SW 1271 (cell line): ENCODE measurements at regions not wholly inside any gene's neighbourhood (a gene's known extent, or its start where the extent isn't known, plus 50 kb on each side); places are given as distances from the start of the nearest gene placed in this dataset.

Experiments
- DNase-seq, 2 experiments: peaks; one replicate each; lab custom pipeline; 2025; lab: John Stamatoyannopoulos, UW

DNA sequence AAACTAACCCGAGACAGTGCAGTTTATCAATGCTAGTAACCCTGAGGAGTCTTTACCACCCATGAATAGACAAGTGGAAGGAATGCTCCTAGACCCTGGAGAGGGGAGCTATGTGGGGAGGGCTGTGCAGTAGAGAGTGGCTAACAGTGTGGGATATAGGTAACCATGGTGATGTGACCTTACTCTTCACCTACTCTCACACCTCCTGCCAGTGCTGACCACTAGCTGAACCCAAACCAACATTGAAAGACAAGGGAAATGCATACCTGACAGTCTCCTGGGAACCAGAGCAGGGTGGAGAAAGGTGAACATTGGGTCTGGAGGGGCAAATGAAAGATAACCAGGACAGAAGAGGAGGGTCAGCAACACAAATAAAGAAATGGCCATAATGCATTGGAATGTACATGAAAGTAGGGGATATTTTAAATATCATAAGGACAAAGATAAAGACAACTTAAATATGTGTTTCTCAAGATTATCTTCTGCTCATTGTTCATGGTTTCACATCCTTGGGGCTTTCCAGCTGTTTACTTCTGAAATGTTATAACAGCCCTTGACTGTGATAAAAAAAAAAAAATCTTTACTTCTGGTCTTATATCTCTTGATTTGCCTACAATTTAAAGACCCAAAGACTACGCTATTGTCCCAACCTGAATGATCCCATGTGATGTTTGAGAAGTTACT is 983.3 kb upstream of the TENM4 start:
- DNase-seq, result no peak

GRCh38 chr11:80420374-80420773 is 979.5 kb upstream of the TENM4 start:
- no peak for DNase-seq

DNA sequence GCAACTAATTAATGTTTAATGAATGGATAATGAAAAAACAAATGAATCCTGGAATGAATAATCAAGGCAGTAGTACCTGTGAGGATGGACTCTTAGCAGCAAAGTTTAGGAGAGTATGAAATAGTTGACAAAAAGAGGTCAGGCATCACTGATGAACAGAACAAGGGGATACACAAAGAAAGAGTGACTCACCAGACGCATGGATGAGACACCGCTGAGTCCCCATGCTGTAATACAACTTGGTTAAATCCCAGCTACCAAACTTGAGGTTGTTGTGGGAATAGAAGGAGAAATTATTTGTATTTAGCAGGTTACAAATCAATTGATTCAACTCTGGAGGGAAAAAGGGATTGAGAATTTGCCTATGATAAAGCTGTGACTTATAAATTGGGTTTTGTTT is 976.9 kb upstream of the TENM4 start:
- no peak for DNase-seq

- DNase-seq, result no peak
These were observed 974.8 kb upstream of the TENM4 start for GRCh38 chr11:80415580-80415979.

DNA sequence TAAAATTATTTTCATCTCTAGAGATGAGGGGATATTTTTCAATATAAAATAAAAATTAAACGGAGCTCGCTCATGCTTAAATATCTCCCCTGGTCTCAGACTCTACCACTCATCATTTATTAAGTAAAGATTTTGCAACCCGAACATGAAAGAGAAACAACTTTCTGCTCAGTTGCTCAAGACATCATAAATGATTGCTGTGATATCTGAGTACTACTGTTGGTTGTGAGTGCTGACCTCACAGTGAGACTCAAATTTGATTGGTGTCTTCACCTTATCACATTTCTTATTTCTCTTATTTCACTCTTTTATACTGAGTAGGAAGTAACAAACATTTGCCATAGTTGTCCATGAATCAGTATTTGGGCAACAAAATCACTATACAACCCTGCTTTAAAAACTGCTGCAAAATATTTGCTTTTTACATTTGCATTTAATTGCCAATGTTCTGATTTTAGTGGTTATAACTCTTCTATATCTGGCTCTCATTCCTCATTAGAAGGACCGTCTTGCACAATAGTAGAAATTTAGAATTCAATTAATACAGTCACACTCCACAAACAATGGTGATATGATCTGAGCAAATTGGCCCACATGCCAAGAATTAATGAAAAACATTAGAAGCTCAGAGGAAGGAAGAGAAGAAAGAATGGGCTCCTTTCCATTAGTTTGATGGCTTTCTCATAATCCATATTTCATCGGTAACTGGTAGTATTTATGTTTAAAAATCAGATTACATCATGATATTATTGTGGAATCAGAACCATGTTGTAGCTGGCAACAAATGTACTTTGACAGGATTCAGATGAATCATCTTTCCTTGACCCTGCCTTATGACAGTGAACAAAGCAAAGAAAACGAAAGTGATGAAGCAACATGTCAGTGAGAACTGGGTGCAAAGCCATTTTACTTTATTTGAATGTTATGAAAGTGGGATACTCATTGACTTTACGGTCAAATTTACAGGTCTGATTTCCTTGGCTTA is 973.6 kb upstream of the TENM4 start:
- no peak for DNase-seq

GRCh38 chr11:80412604-80413003 is 971.8 kb upstream of the TENM4 start:
- DNase-seq, result no peak

- no peak for DNase-seq
These were observed 952.4 kb upstream of the TENM4 start for GRCh38 chr11:80393210-80393609.

DNA sequence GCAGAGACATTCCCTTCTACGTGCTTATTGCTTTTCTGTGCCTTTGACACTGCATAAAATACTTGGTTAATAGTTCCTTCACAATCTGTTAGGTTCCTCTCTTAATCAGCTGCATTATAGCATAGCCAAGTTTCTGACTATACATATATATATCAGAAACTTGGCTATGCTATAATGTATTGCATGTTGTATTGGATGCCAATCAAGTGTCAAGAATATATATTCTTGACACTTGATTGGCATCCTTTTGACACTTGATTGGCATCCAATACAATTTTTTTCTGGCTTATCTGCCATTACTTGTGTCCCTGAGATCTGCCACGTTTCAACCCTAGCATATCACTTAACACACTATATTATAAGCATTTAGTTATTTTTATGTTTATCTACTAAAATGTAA is 949.7 kb upstream of the TENM4 start:
- no peak for DNase-seq

DNA sequence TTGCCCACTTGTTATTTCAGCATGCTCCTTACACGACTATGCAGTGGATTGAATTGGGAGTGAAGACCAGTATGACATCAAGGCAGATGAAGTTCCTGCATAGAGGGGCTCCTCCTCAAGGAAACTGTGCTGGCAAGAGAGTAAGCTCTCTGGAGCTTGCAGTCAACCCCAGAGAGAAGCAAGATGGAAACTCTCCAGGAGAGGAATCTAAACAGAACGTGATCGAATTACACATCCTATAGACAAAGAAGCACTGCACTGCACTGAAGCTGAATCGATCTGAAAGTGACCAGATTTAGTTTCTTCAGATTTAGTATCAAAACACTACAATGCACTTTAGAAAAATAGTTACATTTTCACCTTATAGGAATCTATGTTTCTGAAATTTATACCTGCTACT is 947.7 kb upstream of the TENM4 start:
- DNase-seq, result no peak

GRCh38 chr11:80388130-80388529 is 947.3 kb upstream of the TENM4 start:
- no peak for DNase-seq

DNA sequence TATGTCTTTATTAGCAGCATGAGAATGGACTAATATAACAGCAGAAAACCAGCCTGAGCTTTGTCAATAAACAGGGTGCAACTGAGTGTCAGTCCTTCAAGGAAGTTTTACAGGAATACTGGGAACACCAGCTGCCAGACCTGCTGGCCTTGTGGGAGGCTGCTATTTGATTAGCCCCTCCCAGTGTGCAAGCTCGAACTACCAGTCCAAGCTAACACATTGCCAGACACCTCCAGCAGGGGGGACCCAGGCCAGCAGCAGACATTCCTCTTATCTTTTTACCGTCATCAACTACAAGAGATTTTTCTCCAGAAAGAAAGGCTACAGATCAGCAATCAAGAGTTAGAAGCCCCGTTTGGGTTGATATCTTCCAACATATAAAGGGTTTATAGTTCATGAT is 942.8 kb upstream of the TENM4 start:
- no peak for DNase-seq

GRCh38 chr11:80379620-80380278 is 938.9 kb upstream of the TENM4 start:
- no peak for DNase-seq

GRCh38 chr11:80371931-80372330 is 931.1 kb upstream of the TENM4 start:
- no peak for DNase-seq

DNA sequence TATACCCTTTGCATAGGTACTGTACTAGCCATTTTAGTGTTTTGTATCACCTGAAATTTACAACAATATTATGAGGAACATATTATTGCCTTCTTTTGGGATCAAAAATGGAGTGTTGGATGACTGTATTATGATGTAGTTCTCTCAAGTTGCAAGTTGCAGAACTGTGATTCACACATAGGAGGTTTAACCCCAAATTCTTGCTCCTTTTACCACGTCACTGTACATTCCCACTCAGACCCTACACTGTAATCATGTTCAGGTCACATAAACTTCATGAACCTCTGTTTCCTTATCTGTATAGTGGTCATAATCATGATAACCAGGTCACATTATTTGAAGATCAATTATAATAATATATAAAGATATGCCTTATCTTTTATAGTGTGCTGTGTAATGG is 925.1 kb upstream of the TENM4 start:
- DNase-seq, result no peak

- no peak for DNase-seq
These were observed 924.4 kb upstream of the TENM4 start for GRCh38 chr11:80365076-80365725.

- DNase-seq, result no peak
These were observed 921.9 kb upstream of the TENM4 start for GRCh38 chr11:80362563-80363340.

DNA sequence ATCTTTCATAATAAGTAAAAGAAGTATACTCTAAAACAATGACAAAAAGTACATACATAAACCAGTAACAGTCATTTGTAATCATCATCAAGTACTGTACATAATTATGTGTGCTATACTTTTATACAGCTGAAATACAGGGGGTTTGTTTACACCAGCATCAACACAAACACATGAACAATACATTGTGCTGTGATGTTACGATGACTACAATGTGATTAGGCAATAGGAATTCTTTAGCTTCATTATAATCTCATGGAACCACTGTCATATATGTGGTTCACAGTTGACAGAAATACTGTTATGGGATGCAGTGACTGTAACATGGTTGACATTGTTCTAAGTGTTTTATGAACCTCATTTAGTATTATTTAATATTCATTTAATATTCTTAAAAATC is 914.4 kb upstream of the TENM4 start:
- DNase-seq, result no peak

DNA sequence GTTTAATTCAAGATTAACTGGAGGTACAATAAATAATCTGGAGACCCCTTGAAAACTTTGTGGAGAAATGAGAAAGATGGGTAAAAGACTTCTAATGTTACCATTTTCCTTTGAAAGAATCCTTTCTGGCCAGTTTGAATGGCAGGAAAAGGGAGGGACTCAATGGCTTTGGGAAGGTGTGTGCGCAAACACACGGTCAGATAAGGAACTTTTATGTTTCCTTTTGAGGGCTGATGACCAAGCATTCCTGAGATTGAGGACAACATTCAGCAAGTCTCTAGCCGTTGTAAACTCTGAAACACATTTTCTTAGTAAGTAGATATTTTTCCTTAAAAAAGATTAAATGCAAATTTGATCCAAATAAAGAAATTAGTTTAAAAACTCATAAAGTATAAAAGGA is 909.7 kb upstream of the TENM4 start:
- DNase-seq, result no peak

DNA sequence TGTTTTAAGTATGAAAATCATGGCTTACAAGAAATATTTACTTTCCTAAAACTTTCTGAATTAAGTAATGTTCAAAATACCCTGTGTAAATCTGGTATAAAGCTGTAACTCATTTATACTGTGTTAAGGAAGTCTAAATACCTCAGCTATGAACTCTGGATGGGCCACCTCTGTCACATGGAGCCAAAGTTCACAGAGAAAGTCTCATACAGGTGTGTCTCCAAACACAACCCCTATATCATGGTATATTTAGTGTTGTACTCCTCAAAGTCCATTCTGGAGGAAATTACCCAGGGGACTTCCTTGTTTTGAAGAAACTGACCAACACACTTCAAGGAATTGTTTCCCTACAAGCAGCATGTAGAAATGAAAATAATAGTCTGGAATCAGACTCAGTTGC is 909.2 kb upstream of the TENM4 start:
- no peak for DNase-seq

GRCh38 chr11:80346353-80347059 is 905.7 kb upstream of the TENM4 start:
- no peak for DNase-seq

GRCh38 chr11:80343436-80343835 is 902.6 kb upstream of the TENM4 start:
- DNase-seq, result no peak
